ENCODE measurements at regions not wholly inside any gene's neighbourhood (a gene's known extent, or its start where the extent isn't known, plus 50 kb on each side); places are given as distances from the start of the nearest gene placed in this dataset.

DNA sequence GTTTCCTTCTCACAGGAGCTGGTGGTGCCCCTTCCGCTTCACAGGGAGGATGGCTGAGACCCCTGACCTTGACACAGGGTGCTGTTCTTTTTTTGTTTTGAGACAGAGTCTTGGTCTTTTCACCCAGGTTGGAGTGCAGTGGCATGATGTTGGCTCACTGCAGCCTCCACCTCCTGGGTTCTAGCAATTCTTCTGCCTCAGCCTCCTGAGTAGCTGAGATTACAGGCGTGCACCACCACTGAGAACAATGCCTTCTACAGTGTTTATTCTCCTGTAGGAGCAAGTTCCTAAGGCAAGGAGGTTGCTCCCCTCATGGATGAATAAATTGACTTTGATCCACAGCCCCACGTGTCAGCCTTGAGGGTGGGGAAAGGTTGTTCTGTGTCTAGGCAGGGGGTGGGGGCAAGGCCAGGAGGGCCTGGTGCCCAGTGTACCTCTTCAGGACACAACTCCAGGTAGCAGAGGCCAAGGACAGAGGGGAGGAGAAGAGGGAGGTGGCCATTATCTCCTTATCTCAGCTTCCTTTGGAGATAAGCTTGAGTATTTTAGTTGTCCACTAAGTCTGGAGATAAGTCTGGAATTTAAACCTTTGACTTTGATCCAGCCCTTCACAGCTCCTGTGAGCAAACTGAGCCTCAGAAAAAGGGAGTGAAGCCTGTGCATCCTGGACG lies 159.4 kb downstream of the SEC14L1 start (continued):
- TF ChIP-seq ZNF770 (CRISPR knock-in tag; IDR thresholded peaks at IDR 0.05) = peak; percentile 56
- no peak for TF ChIP-seq ZNF382 (CRISPR knock-in tag; IDR thresholded peaks at IDR 0.05; ENCODE audit: borderline replicate concordance)
- peak; percentile 66; the same call in 1 of the 2 replicates for TF ChIP-seq ARNTL (CRISPR knock-in tag; IDR thresholded peaks at IDR 0.05)
- TF ChIP-seq, protein P1, sequence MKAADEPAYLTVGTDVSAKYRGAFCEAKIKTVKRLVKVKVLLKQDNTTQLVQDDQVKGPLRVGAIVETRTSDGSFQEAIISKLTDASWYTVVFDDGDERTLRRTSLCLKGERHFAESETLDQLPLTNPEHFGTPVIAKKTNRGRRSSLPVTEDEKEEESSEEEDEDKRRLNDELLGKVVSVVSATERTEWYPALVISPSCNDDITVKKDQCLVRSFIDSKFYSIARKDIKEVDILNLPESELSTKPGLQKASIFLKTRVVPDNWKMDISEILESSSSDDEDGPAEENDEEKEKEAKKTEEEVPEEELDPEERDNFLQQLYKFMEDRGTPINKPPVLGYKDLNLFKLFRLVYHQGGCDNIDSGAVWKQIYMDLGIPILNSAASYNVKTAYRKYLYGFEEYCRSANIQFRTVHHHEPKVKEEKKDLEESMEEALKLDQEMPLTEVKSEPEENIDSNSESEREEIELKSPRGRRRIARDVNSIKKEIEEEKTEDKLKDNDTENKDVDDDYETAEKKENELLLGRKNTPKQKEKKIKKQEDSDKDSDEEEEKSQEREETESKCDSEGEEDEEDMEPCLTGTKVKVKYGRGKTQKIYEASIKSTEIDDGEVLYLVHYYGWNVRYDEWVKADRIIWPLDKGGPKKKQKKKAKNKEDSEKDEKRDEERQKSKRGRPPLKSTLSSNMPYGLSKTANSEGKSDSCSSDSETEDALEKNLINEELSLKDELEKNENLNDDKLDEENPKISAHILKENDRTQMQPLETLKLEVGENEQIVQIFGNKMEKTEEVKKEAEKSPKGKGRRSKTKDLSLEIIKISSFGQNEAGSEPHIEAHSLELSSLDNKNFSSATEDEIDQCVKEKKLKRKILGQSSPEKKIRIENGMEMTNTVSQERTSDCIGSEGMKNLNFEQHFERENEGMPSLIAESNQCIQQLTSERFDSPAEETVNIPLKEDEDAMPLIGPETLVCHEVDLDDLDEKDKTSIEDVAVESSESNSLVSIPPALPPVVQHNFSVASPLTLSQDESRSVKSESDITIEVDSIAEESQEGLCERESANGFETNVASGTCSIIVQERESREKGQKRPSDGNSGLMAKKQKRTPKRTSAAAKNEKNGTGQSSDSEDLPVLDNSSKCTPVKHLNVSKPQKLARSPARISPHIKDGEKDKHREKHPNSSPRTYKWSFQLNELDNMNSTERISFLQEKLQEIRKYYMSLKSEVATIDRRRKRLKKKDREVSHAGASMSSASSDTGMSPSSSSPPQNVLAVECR (CRISPR knock-in tag; IDR thresholded peaks at IDR 0.05; ENCODE audit: borderline replicate concordance) = peak; percentile 27; the same call in 1 of the 2 replicates
- no peak for TF ChIP-seq KAT8 (CRISPR knock-in tag; IDR thresholded peaks at IDR 0.05)
- no peak for TF ChIP-seq SNAPC5 (CRISPR knock-in tag; IDR thresholded peaks at IDR 0.05; ENCODE audit: borderline replicate concordance)
- no peak for TF ChIP-seq ZNF142 (CRISPR knock-in tag; IDR thresholded peaks at IDR 0.05)
- TF ChIP-seq SRSF9 (IDR thresholded peaks at IDR 0.05; ENCODE audit: borderline replicate concordance, insufficient read depth, low read depth, low read length, poor library complexity, severe bottlenecking) = no peak
- peak; percentile 87; the same call in 1 of the 2 replicates for TF ChIP-seq ZNF253 (CRISPR knock-in tag; IDR thresholded peaks at IDR 0.05; ENCODE audit: borderline replicate concordance)
- no peak for TF ChIP-seq HNRNPUL1 (IDR thresholded peaks at IDR 0.05; ENCODE audit: low read depth, low read length)
- no peak for TF ChIP-seq ZNF234 (CRISPR knock-in tag; conservative IDR thresholded peaks at IDR 0.05)
- TF ChIP-seq SOX5 (CRISPR knock-in tag; IDR thresholded peaks at IDR 0.05; ENCODE audit: borderline replicate concordance) = peak; percentile 92
- TF ChIP-seq GABPA (IDR thresholded peaks at IDR 0.05; ENCODE audit: low read depth, low read length) = no peak
- TF ChIP-seq GABPA (CRISPR knock-in tag; IDR thresholded peaks at IDR 0.05; ENCODE audit: low read depth) = no peak
- TF ChIP-seq, protein P2, sequence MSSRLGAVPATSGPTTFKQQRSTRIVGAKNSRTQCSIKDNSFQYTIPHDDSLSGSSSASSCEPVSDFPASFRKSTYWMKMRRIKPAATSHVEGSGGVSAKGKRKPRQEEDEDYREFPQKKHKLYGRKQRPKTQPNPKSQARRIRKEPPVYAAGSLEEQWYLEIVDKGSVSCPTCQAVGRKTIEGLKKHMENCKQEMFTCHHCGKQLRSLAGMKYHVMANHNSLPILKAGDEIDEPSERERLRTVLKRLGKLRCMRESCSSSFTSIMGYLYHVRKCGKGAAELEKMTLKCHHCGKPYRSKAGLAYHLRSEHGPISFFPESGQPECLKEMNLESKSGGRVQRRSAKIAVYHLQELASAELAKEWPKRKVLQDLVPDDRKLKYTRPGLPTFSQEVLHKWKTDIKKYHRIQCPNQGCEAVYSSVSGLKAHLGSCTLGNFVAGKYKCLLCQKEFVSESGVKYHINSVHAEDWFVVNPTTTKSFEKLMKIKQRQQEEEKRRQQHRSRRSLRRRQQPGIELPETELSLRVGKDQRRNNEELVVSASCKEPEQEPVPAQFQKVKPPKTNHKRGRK (CRISPR knock-in tag; IDR thresholded peaks at IDR 0.05) = no peak

Measured in HepG2 (cell line).